Osteoblast (primary cell): ENCODE measurements at regions not wholly inside any gene's neighbourhood (a gene's known extent, or its start where the extent isn't known, plus 50 kb on each side); places are given as distances from the start of the nearest gene placed in this dataset.
"Not testable (repeated sequence)": the region's sequence is repeated elsewhere in the genome, so short reads cannot be mapped to it uniquely, and the experiment has no call there.

Experiments used
- DNase-seq: peaks from one replicate; pipeline ENCODE4 v3.0.0; 2011; ENCODE audit warnings: low spot score, mixed read lengths; ENCODE audit not compliant: insufficient read length; ENCODE audit errors: missing footprints
- H2AFZ ChIP-seq: 2 replicates; pipeline ENCODE4 v1.6.0; 2011; ENCODE audit warnings: mild to moderate bottlenecking, low read length
- H3K27ac ChIP-seq: 2 replicates; pipeline ENCODE4 v1.5.1; 2011; ENCODE audit warnings: mild to moderate bottlenecking, low read depth, low read length, moderate library complexity
- H3K27me3 ChIP-seq: 2 replicates; pipeline ENCODE4 v1.6.0; 2012; ENCODE audit warnings: mild to moderate bottlenecking, control low read depth, inconsistent platforms, low read length, moderate library complexity; ENCODE audit not compliant: insufficient read depth
- H3K36me3 ChIP-seq: 2 replicates; pipeline ENCODE4 v1.5.1; 2011; ENCODE audit warnings: mild to moderate bottlenecking, low read length, control low read depth, moderate library complexity; ENCODE audit not compliant: insufficient read depth
- H3K4me1 ChIP-seq: 2 replicates; pipeline ENCODE4 v1.5.1; 2011; ENCODE audit warnings: mild to moderate bottlenecking, low read length, control low read depth, moderate library complexity; ENCODE audit not compliant: insufficient read depth
- H3K4me2 ChIP-seq: 2 replicates; pipeline ENCODE4 v1.6.0; 2011; ENCODE audit warnings: mild to moderate bottlenecking, low read length; ENCODE audit not compliant: insufficient read depth
- H3K4me3 ChIP-seq: fragments of 200-600 bp; sonication (generic); 3 replicates; pipeline ENCODE4 v1.5.1; 2012; ENCODE audit warnings: mild to moderate bottlenecking, low read length, inconsistent platforms; ENCODE audit not compliant: insufficient read depth
- H3K79me2 ChIP-seq: 2 replicates; pipeline ENCODE4 v1.6.0; 2012; ENCODE audit warnings: mild to moderate bottlenecking, low read length, control low read depth, inconsistent platforms; ENCODE audit not compliant: insufficient read depth
- H3K9me3 ChIP-seq: 2 replicates; pipeline ENCODE4 v1.5.1; 2011; ENCODE audit warnings: low read depth, low read length, control low read depth
- H4K20me1 ChIP-seq: 2 replicates; pipeline ENCODE4 v1.6.0; 2012; ENCODE audit warnings: mild to moderate bottlenecking, low read length, control low read depth; ENCODE audit not compliant: insufficient read depth
- TF ChIP-seq, protein P1 (sequence below): IDR thresholded peaks from 2 replicates; pipeline ENCODE4 v1.5.1; 2011; ENCODE audit warnings: mild to moderate bottlenecking, low read depth, low read length, moderate library complexity; ENCODE audit errors: extremely low read depth

DNA sequence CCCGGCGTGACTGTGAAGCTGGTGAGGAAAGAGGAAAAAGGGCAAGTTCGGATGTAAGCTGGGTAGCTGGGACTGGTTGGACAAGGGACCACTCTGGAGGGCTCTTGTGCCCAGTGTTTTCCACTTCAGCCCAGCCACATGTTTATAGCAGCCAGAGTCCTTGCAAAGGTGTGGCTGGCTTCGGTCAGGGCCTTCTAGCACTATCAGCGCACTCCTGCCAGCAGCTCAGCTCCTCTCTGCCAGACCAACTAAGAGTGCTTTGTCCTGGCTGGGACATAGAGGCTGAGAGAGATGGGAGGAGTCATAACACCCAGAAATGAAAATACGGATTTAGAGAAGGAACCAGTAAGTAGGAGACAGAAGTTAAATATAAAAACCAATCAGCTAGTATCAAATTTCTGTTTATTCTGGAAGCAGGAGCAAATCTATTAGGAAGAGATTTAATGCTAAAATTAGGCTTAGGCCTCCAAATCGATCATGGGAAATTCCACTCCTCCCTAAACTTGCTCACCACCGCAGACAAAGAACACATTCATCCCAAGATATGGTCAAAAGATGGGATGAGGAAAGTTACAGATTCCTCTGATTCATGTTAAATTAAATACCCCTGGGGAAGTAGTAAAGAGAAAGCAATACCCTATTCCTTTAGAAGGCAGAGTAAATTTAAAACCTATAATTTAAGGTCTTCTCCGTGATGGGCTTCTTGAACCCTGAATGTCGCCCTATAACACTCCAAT, 135.0 kb downstream of the RALA start:
- Histone ChIP-seq H3K27ac (no peak overlapping the region), H3K9me3 (no peaks in the 10 kb centered on the region), H2AFZ (no peak overlapping the region), H3K4me3 (no peak overlapping the region), H3K4me2 (no peak overlapping the region), H4K20me1 (peaks cover 4% of the 10 kb centered on the region), H3K79me2 (peaks cover 4% of the 10 kb centered on the region), H3K4me1 (peaks cover 13% of the 10 kb centered on the region), H3K27me3 (no peaks in the 10 kb centered on the region), H3K36me3 (no peaks in the 10 kb centered on the region)
- TF ChIP-seq, protein P1, sequence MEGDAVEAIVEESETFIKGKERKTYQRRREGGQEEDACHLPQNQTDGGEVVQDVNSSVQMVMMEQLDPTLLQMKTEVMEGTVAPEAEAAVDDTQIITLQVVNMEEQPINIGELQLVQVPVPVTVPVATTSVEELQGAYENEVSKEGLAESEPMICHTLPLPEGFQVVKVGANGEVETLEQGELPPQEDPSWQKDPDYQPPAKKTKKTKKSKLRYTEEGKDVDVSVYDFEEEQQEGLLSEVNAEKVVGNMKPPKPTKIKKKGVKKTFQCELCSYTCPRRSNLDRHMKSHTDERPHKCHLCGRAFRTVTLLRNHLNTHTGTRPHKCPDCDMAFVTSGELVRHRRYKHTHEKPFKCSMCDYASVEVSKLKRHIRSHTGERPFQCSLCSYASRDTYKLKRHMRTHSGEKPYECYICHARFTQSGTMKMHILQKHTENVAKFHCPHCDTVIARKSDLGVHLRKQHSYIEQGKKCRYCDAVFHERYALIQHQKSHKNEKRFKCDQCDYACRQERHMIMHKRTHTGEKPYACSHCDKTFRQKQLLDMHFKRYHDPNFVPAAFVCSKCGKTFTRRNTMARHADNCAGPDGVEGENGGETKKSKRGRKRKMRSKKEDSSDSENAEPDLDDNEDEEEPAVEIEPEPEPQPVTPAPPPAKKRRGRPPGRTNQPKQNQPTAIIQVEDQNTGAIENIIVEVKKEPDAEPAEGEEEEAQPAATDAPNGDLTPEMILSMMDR: no peak
- DNase-seq: no peak

DNA sequence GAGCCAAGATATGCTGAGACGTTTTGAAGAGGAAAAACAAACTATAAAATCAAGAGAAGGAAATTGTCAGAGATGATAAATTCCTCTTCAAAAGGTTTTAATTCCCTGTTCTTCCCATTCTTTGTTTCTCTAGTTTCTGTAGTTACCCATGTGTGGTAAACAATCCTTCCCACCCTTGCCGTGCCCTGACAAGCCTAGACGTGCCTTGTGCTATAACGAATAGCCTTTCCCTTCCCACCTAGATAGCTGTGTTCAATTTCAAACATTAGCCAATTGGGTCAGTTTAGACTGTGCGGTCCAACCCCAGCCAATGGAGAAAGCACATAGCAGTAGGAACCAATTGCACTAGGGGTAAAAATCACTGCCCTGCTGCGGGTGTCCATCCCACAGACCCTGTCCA, 138.1 kb downstream of the RALA start:
- H2AFZ ChIP-seq: no peak overlapping the region
- DNase-seq: no peak
- H3K27ac ChIP-seq: no peak overlapping the region
- H4K20me1 ChIP-seq: peaks cover 4% of the 10 kb centered on the region
- H3K4me1 ChIP-seq: no peaks in the 10 kb centered on the region
- TF ChIP-seq, protein P1: no peak
- no peaks in the 10 kb centered on the region for H3K27me3 ChIP-seq
- H3K79me2 ChIP-seq: no peaks in the 10 kb centered on the region
- no peak overlapping the region for H3K4me3 ChIP-seq
- no peak overlapping the region for H3K4me2 ChIP-seq
- H3K36me3 ChIP-seq: no peaks in the 10 kb centered on the region
- H3K9me3 ChIP-seq: no peaks in the 10 kb centered on the region

DNA sequence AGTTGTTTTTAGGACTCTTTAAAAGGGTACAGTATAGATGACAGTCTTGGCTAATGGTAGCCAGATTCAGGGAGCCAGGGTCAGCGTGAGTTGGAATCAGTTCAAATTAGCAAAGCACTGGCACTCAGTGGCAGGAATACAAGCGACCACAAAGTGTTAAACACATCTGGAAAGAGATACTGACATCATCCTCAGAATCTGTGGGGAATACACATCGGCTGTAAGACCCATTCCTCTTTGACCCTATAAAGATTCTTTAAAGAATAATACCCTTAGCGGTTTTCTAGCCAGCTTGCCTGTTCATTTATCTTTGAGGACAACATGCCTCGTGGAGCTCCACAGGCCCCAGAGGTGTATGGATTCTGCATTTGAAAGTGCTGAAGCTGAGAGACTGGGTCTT, 139.1 kb downstream of the RALA start:
- H4K20me1 ChIP-seq, H3K27ac ChIP-seq, H3K36me3 ChIP-seq, H3K79me2 ChIP-seq, H3K4me1 ChIP-seq, DNase-seq, H3K9me3 ChIP-seq, H2AFZ ChIP-seq, H3K4me3 ChIP-seq, H3K4me2 ChIP-seq, H3K27me3 ChIP-seq: not testable (repeated sequence)

DNA sequence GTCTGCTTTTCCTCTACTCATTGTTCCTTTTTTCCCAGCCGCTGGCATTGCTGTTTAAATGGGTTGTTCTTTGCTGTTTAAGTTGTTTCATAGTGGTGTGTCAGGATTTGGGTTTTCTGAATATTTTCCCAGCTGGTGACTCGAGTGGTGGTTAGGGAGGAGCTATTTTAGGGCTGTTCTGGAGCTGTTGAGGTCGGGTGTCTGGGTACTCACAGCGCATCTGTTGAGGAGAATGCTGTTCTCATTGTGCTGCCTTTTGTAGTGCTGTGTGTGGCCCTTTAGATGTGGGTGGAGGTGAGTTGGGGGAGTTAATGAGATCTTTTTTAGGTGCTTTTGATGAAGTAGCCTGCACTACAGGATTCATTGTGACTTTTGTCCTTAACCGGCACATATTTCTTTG, 139.5 kb downstream of the RALA start:
- H3K27ac ChIP-seq, H3K27me3 ChIP-seq: not testable (repeated sequence)

GRCh38 chr7:39765833-39766232, 142.5 kb downstream of the RALA start:
- H3K4me2 ChIP-seq, H2AFZ ChIP-seq, H3K79me2 ChIP-seq, H3K4me3 ChIP-seq, H3K4me1 ChIP-seq, H3K27ac ChIP-seq, H3K9me3 ChIP-seq, DNase-seq, H4K20me1 ChIP-seq, H3K36me3 ChIP-seq, H3K27me3 ChIP-seq: not testable (repeated sequence)

More for the DNA sequence above, 139.5 kb downstream of the RALA start:
- H3K4me1 ChIP-seq, H3K4me2 ChIP-seq, H3K36me3 ChIP-seq, DNase-seq, H3K9me3 ChIP-seq, H4K20me1 ChIP-seq, H2AFZ ChIP-seq, H3K79me2 ChIP-seq, H3K4me3 ChIP-seq: not testable (repeated sequence)

DNA sequence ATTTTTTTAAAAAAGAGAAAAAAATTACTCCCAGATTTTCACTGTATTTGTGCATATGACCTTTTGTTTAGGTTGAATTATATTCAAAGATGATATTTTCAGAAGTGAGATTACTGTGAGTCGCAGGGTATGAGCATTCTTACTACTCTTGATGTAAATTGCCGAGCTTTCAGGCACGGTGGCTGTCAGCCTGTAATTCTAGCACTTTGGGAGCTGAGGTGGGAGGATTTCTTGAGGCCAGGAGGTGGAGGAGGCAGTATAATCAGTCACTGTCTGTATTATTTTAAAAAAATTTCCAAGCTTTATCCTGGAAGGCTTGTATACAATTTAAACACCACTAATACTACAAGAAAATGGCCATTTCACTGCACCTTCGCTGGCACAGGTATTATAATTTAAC, 145.1 kb downstream of the RALA start:
- not testable (repeated sequence) for H3K27ac ChIP-seq, H3K9me3 ChIP-seq, H3K4me2 ChIP-seq, H4K20me1 ChIP-seq, H3K79me2 ChIP-seq, H3K4me3 ChIP-seq, H3K36me3 ChIP-seq, H3K27me3 ChIP-seq, H3K4me1 ChIP-seq, DNase-seq, H2AFZ ChIP-seq

DNA sequence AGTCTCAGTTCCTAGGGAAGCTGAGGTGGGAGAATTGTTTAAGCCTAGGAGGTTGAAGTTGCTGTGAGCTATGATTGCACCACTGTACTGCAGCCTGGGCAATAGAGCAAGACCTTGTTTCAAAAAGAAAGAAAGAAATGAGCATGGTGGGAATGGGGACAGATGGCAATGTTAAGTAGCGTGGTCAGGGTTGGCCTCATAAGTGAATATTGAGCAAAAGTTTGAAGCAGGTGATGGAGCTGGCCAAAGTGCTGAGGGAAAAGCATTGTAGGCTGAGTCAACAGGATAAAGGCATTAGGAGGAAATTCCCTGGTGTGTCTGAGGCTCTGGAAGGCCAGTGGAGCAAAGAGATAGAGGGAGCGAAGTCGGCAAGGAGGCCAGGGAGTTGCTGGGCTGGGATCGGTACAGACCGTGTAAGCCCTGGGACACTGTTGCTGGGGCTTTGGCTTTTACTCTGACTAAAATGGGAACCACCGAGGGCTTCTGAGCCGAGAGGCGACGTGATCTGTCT, 151.0 kb downstream of the RALA start:
- H3K9me3 ChIP-seq, H3K4me1 ChIP-seq, H3K4me2 ChIP-seq, H3K27ac ChIP-seq, H4K20me1 ChIP-seq, H2AFZ ChIP-seq, DNase-seq, H3K4me3 ChIP-seq, H3K36me3 ChIP-seq, H3K27me3 ChIP-seq, H3K79me2 ChIP-seq: not testable (repeated sequence)

DNA sequence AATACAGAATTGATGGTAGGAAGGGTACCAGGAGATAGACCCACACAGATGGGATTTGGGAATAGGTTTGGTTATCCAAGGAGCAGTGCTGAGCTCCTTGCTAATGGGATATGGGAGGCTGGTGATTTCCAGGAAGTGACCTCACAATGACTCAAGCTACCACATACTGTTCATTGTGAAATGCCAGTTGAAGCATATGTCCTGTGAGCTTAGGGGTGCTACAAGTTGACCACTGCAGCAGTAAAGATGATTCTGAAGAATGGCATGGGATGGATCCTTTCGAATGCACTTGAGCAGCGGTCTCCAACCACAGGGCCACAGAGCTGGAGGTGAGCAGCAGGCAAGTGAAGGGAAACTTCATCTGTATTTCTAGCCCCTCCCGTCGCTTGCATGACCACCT, 158.2 kb downstream of the RALA start:
- not testable (repeated sequence) for H3K27me3 ChIP-seq, H3K4me2 ChIP-seq, H3K4me3 ChIP-seq, H4K20me1 ChIP-seq, H3K9me3 ChIP-seq, H3K4me1 ChIP-seq, DNase-seq, H3K27ac ChIP-seq, H2AFZ ChIP-seq, H3K36me3 ChIP-seq, H3K79me2 ChIP-seq
